Hematopoietic multipotent progenitor cell (in vitro differentiated cells): ENCODE measurements at regions not wholly inside any gene's neighbourhood (a gene's known extent, or its start where the extent isn't known, plus 50 kb on each side); places are given as distances from the start of the nearest gene placed in this dataset.
A peak's percentile ranks its signal among the peaks of the same experiment; 100 is the strongest.

Experiments
- DNase-seq, 3 donors: peaks; one replicate each; pipeline ENCODE4 v3.0.0-alpha.2; 2011 to 2015; ENCODE audit warnings: low read depth in 2 of 3, low spot score in 2 of 3

DNA sequence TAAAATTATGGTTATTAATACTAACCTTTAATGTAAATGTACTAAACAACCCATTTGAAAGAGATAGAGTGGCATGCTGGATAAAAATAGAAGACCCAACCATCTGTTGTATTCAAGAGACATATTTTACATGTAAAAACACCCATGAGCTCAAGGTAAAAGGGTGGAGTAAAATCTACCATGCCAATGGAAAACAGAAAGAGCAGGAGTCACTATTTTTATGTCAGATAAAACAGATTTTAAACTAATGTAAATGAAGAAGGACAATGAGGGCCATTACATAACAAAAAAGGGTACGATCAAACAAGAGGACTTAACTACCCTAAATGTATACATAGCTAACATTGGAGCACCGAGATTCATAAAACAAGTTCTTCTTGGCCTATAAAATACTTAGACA lies 66.3 kb downstream of the ITM2A start:
- no peak for DNase-seq

DNA sequence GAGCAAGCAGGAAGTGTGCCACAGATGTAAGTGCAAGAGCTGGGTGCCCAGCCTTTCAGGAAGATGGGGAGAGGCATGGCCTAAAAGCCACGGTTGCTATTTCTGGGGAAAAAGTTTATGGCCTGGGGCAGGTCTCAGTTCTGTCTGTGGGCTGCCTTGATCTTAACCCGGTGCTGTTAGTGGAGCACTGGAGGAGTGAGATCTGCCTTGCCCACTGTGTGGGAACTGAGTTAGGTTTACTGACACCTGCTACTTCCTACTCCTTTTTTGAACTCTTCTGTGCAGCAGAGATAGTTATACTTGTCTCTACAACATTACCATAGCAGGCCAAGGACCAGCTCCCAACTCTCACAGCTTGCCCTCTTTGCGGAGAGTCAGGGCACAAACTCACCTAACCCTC lies 76.5 kb downstream of the ITM2A start:
- DNase-seq: no peak

GRCh38 chrX:79288733-79289132 lies 78.4 kb downstream of the ITM2A start:
- DNase-seq: no peak

DNA sequence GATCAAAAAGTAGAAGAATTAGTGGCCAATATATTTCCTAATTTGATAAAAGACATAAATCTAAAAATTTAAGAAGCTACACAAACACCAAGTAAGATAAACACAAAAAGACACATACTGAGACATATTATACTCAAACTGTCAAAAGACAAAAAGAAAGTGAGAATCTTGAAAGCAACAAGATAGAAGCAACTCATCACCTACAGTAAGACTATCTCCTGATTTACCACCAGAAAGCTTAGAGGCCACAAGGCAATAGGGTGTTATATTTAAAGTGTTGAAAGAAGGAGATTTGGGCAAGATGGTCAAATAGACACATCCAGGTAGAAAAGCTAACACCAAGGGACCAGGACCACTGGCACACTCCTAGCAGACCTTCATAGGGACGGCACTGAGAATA lies 79.4 kb downstream of the ITM2A start:
- no peak for DNase-seq

GRCh38 chrX:79281775-79282174 lies 85.4 kb downstream of the ITM2A start:
- no peak for DNase-seq

DNA sequence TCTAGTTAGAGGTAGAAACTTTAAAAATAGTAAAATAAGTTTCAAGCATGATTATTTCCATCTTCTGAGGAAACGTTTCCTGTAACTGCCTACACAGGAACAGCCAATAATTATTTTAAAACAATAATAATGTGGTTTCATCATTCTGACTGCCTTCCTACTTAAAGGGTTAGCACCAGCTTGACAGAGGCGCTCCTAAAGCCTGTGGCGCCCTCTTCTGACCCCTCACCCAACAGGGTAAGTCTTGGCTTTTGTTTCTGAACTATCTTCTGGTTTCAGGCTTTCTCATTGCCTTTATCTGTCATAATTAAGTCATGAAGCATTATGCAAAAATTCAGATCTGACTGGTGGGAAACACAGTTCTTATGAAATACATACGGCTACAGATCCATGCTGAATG lies 96.7 kb downstream of the ITM2A start:
- DNase-seq: peak; percentile 31 to 79 (median 62)

DNA sequence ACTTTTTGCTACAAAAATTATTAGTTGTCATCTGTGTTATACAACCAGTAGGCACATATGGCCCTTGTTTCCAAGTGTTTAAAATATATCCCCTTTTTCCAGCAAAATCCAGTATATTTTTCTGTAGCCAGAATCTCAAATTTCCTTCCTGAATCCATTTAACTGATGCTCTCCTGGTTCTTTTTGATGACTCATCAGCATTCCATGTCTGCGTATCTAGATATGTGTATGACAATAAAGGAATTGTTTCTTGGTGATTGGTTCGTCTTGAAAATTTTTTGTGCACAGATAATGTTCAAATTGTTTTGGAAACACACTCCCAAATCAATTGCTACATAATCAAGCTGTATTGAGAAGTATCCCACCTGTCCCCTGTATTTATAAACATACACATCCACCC lies 98.3 kb downstream of the ITM2A start:
- DNase-seq: no peak

- DNase-seq: no peak
These were observed 100.4 kb downstream of the ITM2A start for GRCh38 chrX:79266702-79267101.

GRCh38 chrX:79263550-79263949 lies 103.6 kb downstream of the ITM2A start:
- no peak for DNase-seq

- DNase-seq: peak in 2 of 3 donors; percentile 73 to 93
These were observed 108.0 kb downstream of the ITM2A start for GRCh38 chrX:79259073-79259689.

DNA sequence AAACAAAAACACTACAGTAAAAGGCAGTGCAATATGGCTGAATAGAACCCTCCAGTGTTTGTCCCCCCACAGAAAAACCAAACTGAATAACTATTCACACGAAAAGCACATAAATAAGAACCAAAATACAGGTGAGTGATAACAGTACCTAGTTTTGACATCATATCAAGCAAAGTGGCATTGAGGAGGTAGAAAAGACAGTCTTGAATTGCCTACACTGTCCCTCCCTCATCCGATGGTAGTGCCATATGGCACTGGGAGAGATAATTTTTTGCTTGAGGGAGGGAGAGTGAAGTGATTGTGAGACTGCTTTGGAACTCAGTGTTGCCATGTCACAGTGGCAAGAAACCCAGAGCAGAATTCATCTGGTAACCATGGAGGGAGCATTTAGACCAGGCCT lies 99.2 kb downstream of the GPR174 start:
- no peak for DNase-seq

- no peak for DNase-seq
These were observed 91.4 kb downstream of the GPR174 start for GRCh38 chrX:79235899-79236298.

GRCh38 chrX:79231662-79232061 lies 87.2 kb downstream of the GPR174 start:
- DNase-seq: no peak
